Upper lobe of right lung (tissue), 1 donor: ENCODE measurements at regions not wholly inside any gene's neighbourhood (a gene's known extent, or its start where the extent isn't known, plus 50 kb on each side); places are given as distances from the start of the nearest gene placed in this dataset.

Source experiments
- ATAC-seq: fragments of 200-7000 bp; cut with Tn5 transposase; one replicate; pipeline ENCODE4 v1.9.1; 2020; ENCODE audit warnings: mild to moderate bottlenecking, moderate library complexity
- DNase-seq: peaks from one replicate; pipeline ENCODE4 v3.0.0-alpha.2; 2020
- H3K27ac ChIP-seq: fragments of 200-600 bp; one replicate; pipeline ENCODE4 v1.8.0; 2022
- H3K27me3 ChIP-seq: fragments of 200-600 bp; one replicate; pipeline ENCODE4 v1.8.0; 2022; ENCODE audit warnings: mild to moderate bottlenecking
- H3K36me3 ChIP-seq: fragments of 200-600 bp; one replicate; pipeline ENCODE4 v1.8.0; 2022
- H3K4me1 ChIP-seq: fragments of 200-600 bp; one replicate; pipeline ENCODE4 v1.8.0; 2022
- H3K4me3 ChIP-seq: fragments of 200-600 bp; one replicate; pipeline ENCODE4 v1.8.0; 2022; ENCODE audit warnings: mild to moderate bottlenecking
- H3K9me3 ChIP-seq: fragments of 200-600 bp; one replicate; pipeline ENCODE4 v1.8.0; 2022
- intact Hi-C: fragments of 100-400 bp; cut with DNase I; formaldehyde crosslinking; loops from one replicate; pipeline ENCODE4 v1.11.0; 2022
- TF ChIP-seq, protein P1 (sequence below): fragments of 200-600 bp; IDR thresholded peaks from one replicate; pipeline ENCODE4 v1.8.0; 2022; ENCODE audit warnings: antibody characterized with exemption
- donor health status: DM: no; HTN: yes; CAD: no; lungs with severe emphysema.

DNA sequence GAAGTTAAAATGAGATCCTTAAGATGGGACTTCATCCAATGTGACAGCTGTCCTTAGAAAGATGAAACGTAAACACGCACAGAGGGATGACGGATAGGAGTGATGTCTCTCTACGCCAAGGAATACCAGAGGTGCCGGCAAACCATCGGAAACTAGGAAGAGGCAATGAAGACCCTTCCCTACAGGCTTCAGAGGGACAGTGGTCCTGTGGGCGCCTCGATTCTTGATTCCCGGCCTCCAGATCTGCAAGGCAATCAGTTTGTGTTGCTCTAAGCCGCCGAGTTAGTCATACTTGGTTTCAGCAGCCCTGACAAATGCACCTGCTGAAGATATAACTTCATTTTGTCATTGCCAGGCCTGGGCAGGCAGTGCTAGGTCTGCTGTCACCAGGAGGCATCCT lies 1455.1 kb downstream of the TBC1D22A start:
- DNase-seq (no peak), ATAC-seq (no peak)
- Histone ChIP-seq H3K9me3 (no peaks in the 10 kb centered on the region), H3K4me1 (no peaks in the 10 kb centered on the region), H3K4me3 (no peak overlapping the region), H3K36me3 (no peaks in the 10 kb centered on the region), H3K27ac (no peak overlapping the region), H3K27me3 (no peaks in the 10 kb centered on the region)
- TF ChIP-seq, protein P1, sequence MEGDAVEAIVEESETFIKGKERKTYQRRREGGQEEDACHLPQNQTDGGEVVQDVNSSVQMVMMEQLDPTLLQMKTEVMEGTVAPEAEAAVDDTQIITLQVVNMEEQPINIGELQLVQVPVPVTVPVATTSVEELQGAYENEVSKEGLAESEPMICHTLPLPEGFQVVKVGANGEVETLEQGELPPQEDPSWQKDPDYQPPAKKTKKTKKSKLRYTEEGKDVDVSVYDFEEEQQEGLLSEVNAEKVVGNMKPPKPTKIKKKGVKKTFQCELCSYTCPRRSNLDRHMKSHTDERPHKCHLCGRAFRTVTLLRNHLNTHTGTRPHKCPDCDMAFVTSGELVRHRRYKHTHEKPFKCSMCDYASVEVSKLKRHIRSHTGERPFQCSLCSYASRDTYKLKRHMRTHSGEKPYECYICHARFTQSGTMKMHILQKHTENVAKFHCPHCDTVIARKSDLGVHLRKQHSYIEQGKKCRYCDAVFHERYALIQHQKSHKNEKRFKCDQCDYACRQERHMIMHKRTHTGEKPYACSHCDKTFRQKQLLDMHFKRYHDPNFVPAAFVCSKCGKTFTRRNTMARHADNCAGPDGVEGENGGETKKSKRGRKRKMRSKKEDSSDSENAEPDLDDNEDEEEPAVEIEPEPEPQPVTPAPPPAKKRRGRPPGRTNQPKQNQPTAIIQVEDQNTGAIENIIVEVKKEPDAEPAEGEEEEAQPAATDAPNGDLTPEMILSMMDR: no peak
- intact Hi-C loops: no loop called here

DNA sequence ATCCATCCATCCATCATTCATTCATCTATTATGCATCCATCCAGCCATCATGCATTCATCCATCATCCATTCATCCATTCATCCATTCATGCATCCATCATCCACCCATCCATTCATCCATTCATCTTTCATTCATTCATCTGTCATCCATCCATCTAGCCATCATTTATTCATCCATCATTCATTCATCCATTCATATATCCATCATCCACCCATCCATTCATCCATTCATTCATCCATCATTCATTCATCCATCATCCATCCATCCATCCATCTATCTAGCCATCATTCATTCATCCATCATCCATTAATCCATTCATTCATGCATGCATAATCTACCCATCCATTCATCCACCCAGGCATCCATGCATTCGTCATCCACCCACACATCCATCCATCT lies 1450.3 kb downstream of the TBC1D22A start:
- no peak for ATAC-seq
- TF ChIP-seq, protein P1: no peak
- no peaks in the 10 kb centered on the region for H3K4me1 ChIP-seq
- intact Hi-C loops: no loop called here
- H3K4me3 ChIP-seq: no peak overlapping the region
- H3K36me3 ChIP-seq: no peaks in the 10 kb centered on the region
- H3K27ac ChIP-seq: no peak overlapping the region
- H3K9me3 ChIP-seq: no peaks in the 10 kb centered on the region
- DNase-seq: no peak
- no peaks in the 10 kb centered on the region for H3K27me3 ChIP-seq

DNA sequence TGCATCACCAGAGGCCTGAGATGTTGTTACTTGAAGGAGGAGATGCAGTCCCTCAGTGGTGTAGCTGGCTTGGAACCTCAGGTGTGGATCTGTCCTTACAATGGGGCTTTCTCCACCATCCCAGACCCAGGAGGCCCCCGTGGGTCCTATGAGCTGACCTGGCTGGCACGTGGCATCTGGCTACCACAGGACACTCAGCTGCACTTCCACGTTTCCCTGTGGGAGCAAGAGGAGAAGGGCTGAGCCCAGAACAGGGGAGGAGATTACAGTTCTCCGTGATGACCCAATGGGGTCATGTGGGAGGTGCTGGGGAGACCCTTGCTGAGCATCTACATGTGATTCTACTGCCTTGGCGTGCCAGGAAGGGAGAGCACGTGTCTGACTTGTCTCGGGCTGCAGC lies 1448.4 kb downstream of the TBC1D22A start:
- Histone ChIP-seq H3K27ac (no peak overlapping the region), H3K27me3 (no peaks in the 10 kb centered on the region), H3K36me3 (no peaks in the 10 kb centered on the region), H3K4me3 (no peak overlapping the region), H3K9me3 (no peaks in the 10 kb centered on the region), H3K4me1 (no peaks in the 10 kb centered on the region)
- no peak for DNase-seq
- ATAC-seq: no peak
- TF ChIP-seq, protein P1: no peak
- intact Hi-C loops: no loop called here

DNA sequence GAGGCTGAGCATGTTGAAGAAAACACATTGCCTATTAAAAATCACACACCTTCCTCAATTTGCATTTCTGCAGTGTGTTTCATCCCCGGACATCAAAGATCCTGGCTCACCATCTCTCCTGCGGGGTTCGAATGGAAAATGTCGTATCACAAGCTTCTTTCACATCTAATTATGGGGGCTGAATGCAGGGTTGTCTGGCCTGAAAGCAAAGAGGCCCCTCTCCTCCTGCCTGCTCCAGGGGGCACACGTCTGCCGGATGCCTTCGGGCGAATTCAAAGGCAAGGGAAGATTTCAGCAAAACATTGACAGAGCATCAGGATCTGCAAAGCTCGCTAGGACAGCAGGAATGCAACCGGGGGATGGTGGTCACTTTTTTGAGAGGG lies 1447.7 kb downstream of the TBC1D22A start:
- no peak overlapping the region for H3K27ac ChIP-seq
- TF ChIP-seq, protein P1: no peak
- H3K27me3 ChIP-seq: no peaks in the 10 kb centered on the region
- H3K36me3 ChIP-seq: no peaks in the 10 kb centered on the region
- intact Hi-C loops: no loop called here
- no peak for ATAC-seq
- no peak overlapping the region for H3K4me3 ChIP-seq
- H3K9me3 ChIP-seq: no peaks in the 10 kb centered on the region
- no peak for DNase-seq
- H3K4me1 ChIP-seq: no peaks in the 10 kb centered on the region

DNA sequence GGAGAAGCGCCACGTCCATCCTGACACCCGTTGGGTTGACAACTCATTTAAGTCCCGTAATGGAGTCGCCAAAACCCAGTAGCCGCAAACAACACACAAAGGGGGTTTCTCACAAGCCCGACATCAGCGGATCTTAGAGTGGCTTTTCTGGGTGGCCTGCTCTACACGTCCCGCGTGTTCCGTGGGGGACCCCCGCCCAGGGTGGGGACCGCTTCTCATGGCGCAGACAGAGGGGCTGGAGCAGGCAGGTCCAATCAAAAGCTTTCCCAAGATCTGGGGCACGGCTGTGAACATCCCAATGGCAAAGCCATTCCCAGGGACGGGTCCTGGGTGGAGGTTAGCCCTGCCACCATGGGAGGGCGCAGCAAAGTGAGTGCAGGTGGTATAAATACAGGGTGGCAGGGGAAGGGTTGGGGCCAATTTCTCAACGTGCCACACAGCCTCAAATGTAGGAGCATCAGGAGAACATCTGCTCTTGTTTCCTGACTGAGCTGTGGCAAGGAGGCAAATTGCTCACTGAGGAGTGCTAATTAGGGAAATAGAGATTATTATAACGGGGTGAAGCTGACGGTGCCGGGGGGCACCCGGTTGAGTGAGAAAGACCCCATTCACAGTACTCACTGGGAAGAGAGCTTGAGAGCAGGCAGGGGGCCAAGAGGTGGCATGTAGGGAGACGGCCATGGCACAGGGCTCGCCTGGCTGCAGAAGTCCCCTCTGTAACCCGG lies 1447.2 kb downstream of the TBC1D22A start:
- DNase-seq: no peak
- no peak overlapping the region for H3K4me3 ChIP-seq
- TF ChIP-seq, protein P1: no peak
- no peaks in the 10 kb centered on the region for H3K36me3 ChIP-seq
- peaks cover under 1% of the 10 kb centered on the region for H3K27me3 ChIP-seq
- intact Hi-C loops: no loop called here
- no peaks in the 10 kb centered on the region for H3K4me1 ChIP-seq
- H3K9me3 ChIP-seq: no peaks in the 10 kb centered on the region
- no peak for ATAC-seq
- H3K27ac ChIP-seq: no peak overlapping the region

DNA sequence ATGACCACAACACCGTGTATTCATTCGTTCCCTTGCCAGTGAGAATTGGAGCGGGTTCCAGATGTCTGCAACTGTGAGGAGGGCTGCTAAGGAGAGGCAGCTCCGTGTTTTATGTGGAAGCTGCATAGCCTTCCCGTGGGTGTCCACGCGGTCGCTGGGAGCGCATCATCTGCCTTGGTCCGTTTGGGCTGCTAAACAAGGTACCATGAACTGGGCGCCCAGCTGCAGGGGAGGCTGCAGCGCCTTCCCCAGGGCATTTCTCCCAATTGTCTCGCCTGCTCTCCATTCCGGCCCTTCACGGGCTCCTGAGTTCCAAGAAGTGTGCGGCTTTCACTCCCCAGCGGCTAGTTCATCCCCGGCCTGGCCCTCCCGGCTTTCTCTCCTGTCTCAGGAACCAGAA lies 1446.4 kb downstream of the TBC1D22A start:
- H3K9me3 ChIP-seq: no peaks in the 10 kb centered on the region
- no peak overlapping the region for H3K27ac ChIP-seq
- H3K4me1 ChIP-seq: no peaks in the 10 kb centered on the region
- H3K4me3 ChIP-seq: no peak overlapping the region
- TF ChIP-seq, protein P1: no peak
- H3K27me3 ChIP-seq: peaks cover 5% of the 10 kb centered on the region
- H3K36me3 ChIP-seq: no peaks in the 10 kb centered on the region
- intact Hi-C loops: no loop called here
- ATAC-seq: no peak
- no peak for DNase-seq
